AG04449 (cell line): ENCODE measurements at regions not wholly inside any gene's neighbourhood (a gene's known extent, or its start where the extent isn't known, plus 50 kb on each side); places are given as distances from the start of the nearest gene placed in this dataset.

Experiments used
- CTCF ChIA-PET: fragments of 350-600 bp; formaldehyde crosslinking; extraction: SDS; loops from one replicate; lab custom pipeline; 2021; ENCODE audit warnings: antibody characterized with exemption; lab: Yijun Ruan, JAX
- POLR2A ChIA-PET: fragments of 400-600, 350-600 bp; formaldehyde crosslinking; extraction: SDS; loops from one replicate; lab custom pipeline; 2020; ENCODE audit warnings: antibody characterized with exemption, inconsistent platforms; lab: Yijun Ruan, JAX
- DNase-seq: peaks from one replicate; pipeline ENCODE4 v3.0.0-alpha.2; 2010; ENCODE audit warnings: low read depth, low spot score
- H3K4me3 ChIP-seq: 2 replicates; pipeline ENCODE4 v1.5.1; 2011; ENCODE audit warnings: low read depth, mild to moderate bottlenecking, control low read depth, low read length
- TF ChIP-seq, protein P1 (sequence below): IDR thresholded peaks from one replicate; pipeline ENCODE4 v1.5.1; 2011; ENCODE audit warnings: mild to moderate bottlenecking, moderate library complexity, low read length, control low read depth, inconsistent platforms; ENCODE audit not compliant: insufficient read depth; ENCODE audit errors: missing control alignments

DNA sequence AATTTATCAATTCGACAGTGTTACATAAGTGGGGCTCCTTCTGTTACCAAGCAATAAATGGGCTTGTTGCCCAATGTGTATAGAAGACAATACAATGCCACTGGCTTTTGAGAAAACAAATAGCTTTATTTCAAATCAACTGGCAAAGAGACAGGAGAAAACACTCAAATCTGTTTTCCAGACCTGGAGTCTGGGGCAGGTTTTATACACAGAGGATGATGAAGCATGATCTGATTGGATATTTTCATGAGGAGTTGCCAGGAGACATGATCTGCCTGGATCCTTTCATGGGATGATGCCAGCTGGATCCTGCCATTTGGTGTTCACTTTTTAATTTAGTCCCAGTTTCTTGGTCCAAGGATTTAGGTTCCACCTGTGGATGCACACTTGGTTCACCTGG is 287.9 kb downstream of the CXXC4 start:
- DNase-seq, result no peak
- H3K4me3 ChIP-seq, result no peak overlapping the region
- ChIA-PET CTCF (no interaction called here), POLR2A (no interaction called here)
- TF ChIP-seq, protein P1, sequence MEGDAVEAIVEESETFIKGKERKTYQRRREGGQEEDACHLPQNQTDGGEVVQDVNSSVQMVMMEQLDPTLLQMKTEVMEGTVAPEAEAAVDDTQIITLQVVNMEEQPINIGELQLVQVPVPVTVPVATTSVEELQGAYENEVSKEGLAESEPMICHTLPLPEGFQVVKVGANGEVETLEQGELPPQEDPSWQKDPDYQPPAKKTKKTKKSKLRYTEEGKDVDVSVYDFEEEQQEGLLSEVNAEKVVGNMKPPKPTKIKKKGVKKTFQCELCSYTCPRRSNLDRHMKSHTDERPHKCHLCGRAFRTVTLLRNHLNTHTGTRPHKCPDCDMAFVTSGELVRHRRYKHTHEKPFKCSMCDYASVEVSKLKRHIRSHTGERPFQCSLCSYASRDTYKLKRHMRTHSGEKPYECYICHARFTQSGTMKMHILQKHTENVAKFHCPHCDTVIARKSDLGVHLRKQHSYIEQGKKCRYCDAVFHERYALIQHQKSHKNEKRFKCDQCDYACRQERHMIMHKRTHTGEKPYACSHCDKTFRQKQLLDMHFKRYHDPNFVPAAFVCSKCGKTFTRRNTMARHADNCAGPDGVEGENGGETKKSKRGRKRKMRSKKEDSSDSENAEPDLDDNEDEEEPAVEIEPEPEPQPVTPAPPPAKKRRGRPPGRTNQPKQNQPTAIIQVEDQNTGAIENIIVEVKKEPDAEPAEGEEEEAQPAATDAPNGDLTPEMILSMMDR, result no peak

DNA sequence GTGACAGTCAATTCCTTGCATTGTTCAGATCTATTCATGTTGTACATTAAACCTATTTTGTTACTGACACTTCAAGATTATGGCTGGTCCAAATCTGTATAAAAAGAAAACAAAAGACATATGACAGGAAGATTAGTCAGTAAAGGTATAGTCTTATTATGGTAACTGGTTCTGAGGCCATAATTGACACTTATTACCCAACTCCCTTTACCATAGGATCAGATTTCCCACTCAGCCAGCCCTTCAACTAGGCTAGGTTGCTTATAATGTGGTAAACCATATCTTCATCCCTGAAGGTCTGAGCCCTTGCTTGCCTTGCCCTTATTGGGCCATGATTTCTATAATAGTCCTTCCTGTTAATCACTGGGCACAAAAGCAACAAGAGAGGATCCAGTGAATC is 289.6 kb downstream of the CXXC4 start:
- H3K4me3 ChIP-seq, result no peak overlapping the region
- DNase-seq, result no peak
- ChIA-PET CTCF (no interaction called here), POLR2A (no interaction called here)
- TF ChIP-seq, protein P1, result no peak

DNA sequence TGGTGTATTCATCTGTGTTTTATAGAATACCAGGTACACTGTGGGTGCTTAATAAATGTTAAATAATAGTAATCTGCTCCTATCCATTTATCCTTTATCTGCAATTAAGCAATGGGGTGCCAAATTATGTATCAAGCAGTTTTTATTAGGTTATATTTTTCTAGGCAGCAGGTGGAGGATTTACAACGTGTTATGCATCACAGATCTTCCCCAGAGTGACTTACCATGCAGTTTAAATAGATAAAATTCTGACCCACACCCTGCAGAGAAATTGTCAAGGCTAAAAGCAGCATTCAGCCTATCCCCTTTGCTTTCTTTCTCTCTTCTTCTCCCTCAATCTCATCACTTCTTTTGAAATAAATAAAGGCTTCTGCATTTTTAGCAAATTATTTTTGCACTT is 306.4 kb downstream of the CXXC4 start:
- ChIA-PET CTCF (no interaction called here), POLR2A (no interaction called here)

DNA sequence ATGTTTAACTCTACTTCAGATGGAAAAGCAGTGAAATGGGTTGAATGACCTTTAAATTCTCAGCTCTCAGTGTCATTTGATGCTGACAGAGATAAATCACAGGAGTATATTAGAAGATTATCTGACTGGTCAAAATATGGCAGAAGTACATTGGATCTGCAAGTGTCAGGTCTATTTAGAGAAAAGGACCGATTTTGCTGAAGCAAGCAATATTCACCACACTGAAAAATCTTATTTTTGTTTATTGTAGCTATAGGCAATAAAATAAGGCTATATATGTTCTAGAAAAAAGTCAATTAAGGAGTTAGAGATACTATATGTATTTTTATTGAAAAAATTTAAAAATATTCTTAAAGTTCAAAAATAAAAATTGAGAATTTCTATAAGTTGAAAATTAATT is 325.3 kb downstream of the CXXC4 start:
- ChIA-PET POLR2A (no interaction called here), CTCF (no interaction called here)
- H3K4me3 ChIP-seq, result no peak overlapping the region
- no peak for DNase-seq
- TF ChIP-seq, protein P1, result no peak

More for the DNA sequence above, 306.4 kb downstream of the CXXC4 start:
- no peak for DNase-seq
- H3K4me3 ChIP-seq, result no peak overlapping the region
- TF ChIP-seq, protein P1, result no peak

DNA sequence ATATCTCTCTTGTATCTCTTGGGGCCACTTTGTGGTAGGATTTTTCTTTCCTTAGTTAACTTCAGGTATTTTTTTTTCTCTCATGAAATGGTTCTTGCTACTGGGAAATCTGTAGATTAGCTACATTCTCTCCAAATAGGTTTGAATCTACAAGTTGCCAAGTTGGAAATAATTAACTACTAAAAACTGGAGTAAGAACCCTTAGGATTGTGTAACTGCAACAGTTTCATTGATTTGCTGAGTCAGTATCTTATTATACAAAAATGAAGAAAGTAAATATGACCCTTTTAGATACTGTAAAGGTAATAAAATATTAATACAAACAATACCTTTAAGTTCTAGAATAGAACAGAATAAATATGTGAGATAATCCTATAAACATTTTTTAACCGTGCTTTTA is 327.9 kb downstream of the CXXC4 start:
- CTCF ChIA-PET, result no interaction called here
- POLR2A ChIA-PET, result no interaction called here
- TF ChIP-seq, protein P1, result no peak
- no peak for DNase-seq
- H3K4me3 ChIP-seq, result no peak overlapping the region

DNA sequence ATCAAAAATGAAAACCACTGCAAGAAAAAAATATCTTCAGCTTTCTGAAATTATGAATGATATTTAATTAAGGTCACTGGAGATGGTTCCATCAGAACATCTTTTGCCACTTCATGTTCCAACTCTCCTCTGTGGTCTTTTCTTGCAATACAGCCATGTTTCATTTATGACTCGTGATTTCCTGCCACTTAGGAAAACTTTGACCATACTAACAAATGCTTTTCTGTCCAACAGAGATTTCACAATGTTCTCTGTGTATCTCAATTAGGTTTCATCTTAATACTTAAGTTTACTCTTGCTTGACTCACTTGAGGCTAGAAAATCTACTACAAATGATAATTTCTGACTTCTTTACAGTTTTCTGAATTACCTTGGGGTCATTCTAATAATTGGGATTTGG is 330.9 kb downstream of the CXXC4 start:
- ChIA-PET CTCF (no interaction called here), POLR2A (no interaction called here)
- TF ChIP-seq, protein P1, result no peak
- H3K4me3 ChIP-seq, result no peak overlapping the region
- no peak for DNase-seq
